Testis (tissue), 2 donors: ENCODE measurements at regions not wholly inside any gene's neighbourhood (a gene's known extent, or its start where the extent isn't known, plus 50 kb on each side); places are given as distances from the start of the nearest gene placed in this dataset.

ENCODE experiments used
- POLR2A ChIP-seq: fragments of 450-650 bp; IDR thresholded peaks from one replicate; pipeline ENCODE4 v1.6.1; 2017; ENCODE audit warnings: antibody characterized with exemption, mild to moderate bottlenecking, moderate library complexity
- TF ChIP-seq, protein P1 (sequence below), 3 experiments: fragments of 450-650 bp in 2 of 3; fragments of 200-600 bp in 1 of 3; sonication (generic) in 1 of 3; IDR thresholded peaks; one replicate each; pipeline ENCODE4 v1.5.1; 2016 to 2019; ENCODE audit warnings: antibody characterized with exemption in 3 of 3, mild to moderate bottlenecking in 2 of 3, moderate library complexity in 1 of 3

DNA sequence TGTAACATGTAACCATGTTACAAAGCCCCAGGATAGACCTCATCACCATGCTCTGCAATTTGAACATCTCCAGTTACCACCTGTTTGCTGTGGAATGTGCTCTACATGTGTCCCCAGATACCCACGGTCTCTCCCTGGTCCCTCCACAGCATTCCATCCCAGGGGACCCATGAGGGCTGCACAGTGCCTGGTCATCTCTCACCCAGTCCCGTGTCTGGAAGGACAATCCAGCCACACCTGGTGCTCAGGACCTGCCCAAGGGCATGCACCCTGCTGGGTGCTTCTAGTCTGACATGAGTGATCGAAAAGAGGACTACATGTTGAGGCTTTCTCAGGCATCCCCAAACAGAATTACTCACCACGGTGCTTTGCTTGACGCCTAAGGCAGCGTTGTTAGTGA lies 119.6 kb upstream of the ATP10A start:
- TF ChIP-seq, protein P1, sequence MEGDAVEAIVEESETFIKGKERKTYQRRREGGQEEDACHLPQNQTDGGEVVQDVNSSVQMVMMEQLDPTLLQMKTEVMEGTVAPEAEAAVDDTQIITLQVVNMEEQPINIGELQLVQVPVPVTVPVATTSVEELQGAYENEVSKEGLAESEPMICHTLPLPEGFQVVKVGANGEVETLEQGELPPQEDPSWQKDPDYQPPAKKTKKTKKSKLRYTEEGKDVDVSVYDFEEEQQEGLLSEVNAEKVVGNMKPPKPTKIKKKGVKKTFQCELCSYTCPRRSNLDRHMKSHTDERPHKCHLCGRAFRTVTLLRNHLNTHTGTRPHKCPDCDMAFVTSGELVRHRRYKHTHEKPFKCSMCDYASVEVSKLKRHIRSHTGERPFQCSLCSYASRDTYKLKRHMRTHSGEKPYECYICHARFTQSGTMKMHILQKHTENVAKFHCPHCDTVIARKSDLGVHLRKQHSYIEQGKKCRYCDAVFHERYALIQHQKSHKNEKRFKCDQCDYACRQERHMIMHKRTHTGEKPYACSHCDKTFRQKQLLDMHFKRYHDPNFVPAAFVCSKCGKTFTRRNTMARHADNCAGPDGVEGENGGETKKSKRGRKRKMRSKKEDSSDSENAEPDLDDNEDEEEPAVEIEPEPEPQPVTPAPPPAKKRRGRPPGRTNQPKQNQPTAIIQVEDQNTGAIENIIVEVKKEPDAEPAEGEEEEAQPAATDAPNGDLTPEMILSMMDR (IDR thresholded peaks at IDR 0.05): no peak
- TF ChIP-seq POLR2A: no peak
